ENCODE measurements at regions not wholly inside any gene's neighbourhood (a gene's known extent, or its start where the extent isn't known, plus 50 kb on each side); places are given as distances from the start of the nearest gene placed in this dataset.

DNA sequence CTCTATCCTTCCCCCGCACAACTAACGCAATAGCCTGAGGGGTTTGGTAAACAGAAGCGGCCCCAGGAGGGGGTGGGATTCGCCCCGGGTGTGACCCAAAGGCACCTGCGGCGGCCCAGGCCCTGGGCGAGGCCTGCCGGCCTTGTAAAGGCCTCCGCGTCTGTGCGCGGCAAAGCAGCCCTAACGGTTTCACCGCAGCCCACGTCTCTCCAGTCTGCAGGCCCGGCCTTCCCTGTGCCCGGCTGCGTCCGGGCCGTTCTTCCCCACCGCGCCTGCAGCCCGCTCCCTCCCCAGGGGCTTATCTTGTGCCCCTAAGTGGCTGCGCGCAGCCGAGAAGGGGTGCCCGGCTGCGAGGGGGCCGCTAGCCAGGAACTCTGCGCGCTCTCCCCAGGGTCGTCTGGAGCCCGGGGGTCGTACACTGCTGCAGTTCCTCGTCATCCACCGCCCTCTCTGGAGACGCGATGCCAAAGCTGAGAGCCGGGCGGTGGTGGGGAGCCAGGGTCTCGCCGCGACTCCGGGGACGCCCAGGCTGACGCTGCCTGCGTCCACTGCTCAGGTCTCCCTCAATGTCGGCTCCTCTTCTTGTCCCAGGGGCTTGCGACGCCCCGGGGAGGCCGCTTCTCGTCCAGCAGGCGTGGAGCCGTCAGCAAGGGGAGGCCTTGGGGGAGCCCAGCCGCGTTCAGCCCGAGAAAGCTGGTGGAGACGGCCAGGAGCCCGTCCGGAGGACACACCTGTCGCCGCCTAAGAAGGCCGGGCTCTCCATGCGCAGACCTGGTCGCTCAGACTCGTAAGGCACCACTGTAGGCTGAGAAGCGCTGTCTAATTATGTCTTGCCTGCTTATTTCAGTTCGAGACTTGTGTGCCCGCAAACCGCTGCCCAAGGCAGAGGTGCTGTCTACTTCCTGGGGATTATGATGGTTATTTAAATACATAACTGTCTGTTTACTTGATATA is 132.3 kb downstream of the SPAG6 start:
- peaks cover 69% of the 10 kb centered on the region for H3K4me1 Mint-ChIP-seq
- TF ChIP-seq, protein P1, sequence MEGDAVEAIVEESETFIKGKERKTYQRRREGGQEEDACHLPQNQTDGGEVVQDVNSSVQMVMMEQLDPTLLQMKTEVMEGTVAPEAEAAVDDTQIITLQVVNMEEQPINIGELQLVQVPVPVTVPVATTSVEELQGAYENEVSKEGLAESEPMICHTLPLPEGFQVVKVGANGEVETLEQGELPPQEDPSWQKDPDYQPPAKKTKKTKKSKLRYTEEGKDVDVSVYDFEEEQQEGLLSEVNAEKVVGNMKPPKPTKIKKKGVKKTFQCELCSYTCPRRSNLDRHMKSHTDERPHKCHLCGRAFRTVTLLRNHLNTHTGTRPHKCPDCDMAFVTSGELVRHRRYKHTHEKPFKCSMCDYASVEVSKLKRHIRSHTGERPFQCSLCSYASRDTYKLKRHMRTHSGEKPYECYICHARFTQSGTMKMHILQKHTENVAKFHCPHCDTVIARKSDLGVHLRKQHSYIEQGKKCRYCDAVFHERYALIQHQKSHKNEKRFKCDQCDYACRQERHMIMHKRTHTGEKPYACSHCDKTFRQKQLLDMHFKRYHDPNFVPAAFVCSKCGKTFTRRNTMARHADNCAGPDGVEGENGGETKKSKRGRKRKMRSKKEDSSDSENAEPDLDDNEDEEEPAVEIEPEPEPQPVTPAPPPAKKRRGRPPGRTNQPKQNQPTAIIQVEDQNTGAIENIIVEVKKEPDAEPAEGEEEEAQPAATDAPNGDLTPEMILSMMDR (IDR thresholded peaks at IDR 0.05) = no peak
- no peaks in the 10 kb centered on the region for H3K9me3 Mint-ChIP-seq
- DNase-seq = peak; percentile 53
- H3K36me3 Mint-ChIP-seq (ENCODE audit: low read depth) = no peaks in the 10 kb centered on the region
- H3K4me3 Mint-ChIP-seq = peak overlapping the region; percentile 80
- peaks cover 59% of the 10 kb centered on the region for H3K27me3 Mint-ChIP-seq (ENCODE audit: low read depth, poor library complexity)
- H3K27ac Mint-ChIP-seq = no peak overlapping the region

DNA sequence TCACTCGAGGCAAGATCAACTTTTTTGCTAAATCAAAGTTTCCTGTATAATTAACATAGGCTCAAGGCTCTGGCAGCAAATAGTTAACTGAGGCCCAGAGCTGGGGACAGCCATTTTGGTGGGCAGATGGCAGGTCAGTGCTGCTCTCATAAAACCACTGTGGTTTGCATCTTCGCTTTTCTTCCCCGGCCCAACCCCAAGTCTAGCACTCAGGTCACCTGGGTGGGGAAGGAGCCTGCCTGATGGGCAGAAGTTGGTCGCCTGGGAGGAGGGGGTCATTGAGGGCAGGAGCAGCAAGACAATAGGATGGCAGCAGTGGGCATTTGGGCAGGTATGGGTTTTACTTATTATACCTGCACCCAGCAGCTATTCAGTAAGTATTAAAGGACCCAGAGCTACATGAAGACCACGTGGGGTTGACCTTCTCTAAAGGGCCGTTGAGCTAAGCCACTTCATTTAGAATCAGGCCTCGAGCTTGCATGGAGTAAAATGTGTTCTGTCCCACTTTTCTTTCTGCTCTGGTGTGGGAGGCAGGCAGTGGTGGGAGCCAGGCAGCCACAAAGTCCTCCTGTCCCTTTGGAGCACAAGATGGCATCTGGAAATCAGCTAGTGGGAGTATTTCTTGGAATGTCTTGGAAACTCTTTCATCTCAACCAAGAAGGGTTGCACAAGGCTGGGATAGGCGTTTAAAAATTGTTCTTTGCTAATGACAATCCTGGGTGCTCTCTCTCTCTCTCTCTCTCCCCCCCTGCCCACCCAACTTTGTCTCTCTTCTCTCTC is 133.4 kb downstream of the SPAG6 start:
- peaks cover 50% of the 10 kb centered on the region for H3K27me3 Mint-ChIP-seq (ENCODE audit: low read depth, poor library complexity)
- no peak overlapping the region for H3K27ac Mint-ChIP-seq
- TF ChIP-seq, protein P1 (IDR thresholded peaks at IDR 0.05) = no peak
- H3K4me1 Mint-ChIP-seq = peaks cover 70% of the 10 kb centered on the region
- no peak overlapping the region for H3K4me3 Mint-ChIP-seq
- no peaks in the 10 kb centered on the region for H3K9me3 Mint-ChIP-seq
- no peaks in the 10 kb centered on the region for H3K36me3 Mint-ChIP-seq (ENCODE audit: low read depth)
- DNase-seq = no peak

DNA sequence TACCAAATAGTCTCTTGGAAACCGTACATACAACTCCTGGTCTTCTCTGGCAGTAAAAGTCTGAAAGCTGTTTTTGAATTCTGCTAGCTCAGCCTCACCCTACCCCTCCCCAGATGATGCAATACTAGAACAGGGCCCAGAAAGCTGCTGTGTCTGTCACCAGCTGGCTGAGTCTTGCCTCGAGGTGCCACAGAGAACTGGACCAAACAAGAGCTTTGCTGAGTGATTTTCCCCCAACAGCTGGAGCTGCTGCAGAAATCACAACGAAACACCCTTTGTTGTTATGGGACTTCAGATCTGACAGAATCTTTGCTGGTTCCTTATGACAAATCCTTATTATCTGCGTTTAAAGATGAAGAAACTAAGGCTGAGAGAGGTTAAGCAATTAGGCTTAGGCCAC is 134.1 kb downstream of the SPAG6 start:
- Mint-ChIP-seq H3K36me3 (ENCODE audit: low read depth) (no peaks in the 10 kb centered on the region), H3K4me1 (peaks cover 68% of the 10 kb centered on the region), H3K27me3 (ENCODE audit: low read depth, poor library complexity) (peaks cover 43% of the 10 kb centered on the region), H3K4me3 (no peak overlapping the region), H3K9me3 (no peaks in the 10 kb centered on the region), H3K27ac (no peak overlapping the region)
- no peak for DNase-seq
- TF ChIP-seq, protein P1 (IDR thresholded peaks at IDR 0.05) = no peak

DNA sequence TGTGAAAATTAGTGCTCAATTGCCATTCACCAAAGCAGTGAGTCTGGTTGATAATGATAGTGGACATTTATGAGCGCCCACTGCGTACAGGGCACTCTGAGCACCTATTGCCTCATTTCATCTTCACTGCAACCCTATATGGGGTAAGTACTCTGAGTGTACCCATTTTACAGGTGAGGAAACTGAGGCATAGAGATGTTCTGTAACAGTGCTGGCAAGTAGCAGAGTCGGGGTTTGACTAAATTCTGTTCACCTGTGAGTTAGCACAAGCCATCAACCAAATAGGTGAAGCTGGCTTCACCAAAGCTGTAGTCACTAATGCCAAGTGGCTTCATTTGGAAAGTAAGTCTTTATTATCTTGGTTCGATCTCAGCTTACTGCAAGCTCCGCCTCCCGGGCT is 135.8 kb downstream of the SPAG6 start:
- Mint-ChIP-seq H3K27me3 (ENCODE audit: low read depth, poor library complexity) (peaks cover 26% of the 10 kb centered on the region), H3K27ac (no peak overlapping the region), H3K4me3 (no peak overlapping the region), H3K9me3 (no peaks in the 10 kb centered on the region), H3K36me3 (ENCODE audit: low read depth) (no peaks in the 10 kb centered on the region), H3K4me1 (peaks cover 52% of the 10 kb centered on the region)
- TF ChIP-seq, protein P1 (IDR thresholded peaks at IDR 0.05) = no peak
- no peak for DNase-seq

DNA sequence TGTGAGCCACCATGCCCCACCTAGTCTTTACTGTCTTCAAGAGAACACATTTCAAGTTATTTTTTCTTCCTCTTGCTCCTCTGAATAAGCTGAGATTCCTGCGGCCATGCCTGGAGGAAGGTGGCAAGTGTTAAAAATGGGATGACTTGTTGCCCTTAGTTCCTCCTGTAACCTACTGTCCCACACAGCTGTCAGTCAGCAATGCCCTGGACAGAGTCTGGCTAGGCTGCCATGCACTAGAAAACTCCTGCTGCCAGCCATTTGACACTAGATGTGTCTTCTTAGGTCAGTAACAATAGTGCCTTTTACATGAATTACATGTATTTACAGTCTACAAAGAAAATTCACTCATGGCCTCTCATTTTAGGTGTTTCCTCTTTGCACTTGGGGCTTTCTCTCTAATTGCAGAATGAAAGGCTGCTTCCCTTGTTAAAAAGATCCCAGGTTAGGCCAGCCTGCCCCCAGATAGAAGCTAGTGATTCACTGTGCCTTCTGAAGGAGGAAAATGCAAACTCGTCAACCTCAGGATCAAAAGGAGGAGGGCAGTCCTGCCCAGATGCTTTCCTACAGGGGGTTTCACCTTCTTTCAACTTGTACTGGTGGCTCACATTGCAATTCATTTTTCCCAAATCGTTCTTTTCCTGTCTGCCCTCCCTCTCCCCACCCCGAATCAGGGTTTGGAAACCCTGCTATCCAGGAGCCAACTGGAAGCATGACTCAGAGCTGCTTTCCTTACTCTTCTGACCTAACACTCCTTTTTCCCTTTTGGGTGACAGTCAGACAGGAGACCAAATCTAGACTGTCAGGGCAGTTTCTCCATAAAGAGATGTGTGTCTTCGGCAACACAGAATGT is 136.6 kb downstream of the SPAG6 start:
- Mint-ChIP-seq H3K36me3 (ENCODE audit: low read depth) (no peaks in the 10 kb centered on the region), H3K27ac (peak overlapping the region; percentile 9), H3K9me3 (no peaks in the 10 kb centered on the region), H3K4me3 (no peak overlapping the region), H3K4me1 (peaks cover 46% of the 10 kb centered on the region), H3K27me3 (ENCODE audit: low read depth, poor library complexity) (peaks cover 22% of the 10 kb centered on the region)
- TF ChIP-seq, protein P1 (IDR thresholded peaks at IDR 0.05) = no peak
- no peak for DNase-seq
